RWPE2 (cell line): ENCODE measurements at regions not wholly inside any gene's neighbourhood (a gene's known extent, or its start where the extent isn't known, plus 50 kb on each side); places are given as distances from the start of the nearest gene placed in this dataset.

Source experiments
- ATAC-seq: fragments of 200-7000 bp; cut with Tn5 transposase; 3 replicates; pipeline ENCODE4 v1.9.1; 2021; ENCODE audit warnings: low read depth
- DNase-seq: peaks from one replicate; pipeline ENCODE4 v3.0.0-alpha.2; 2020; ENCODE audit warnings: low spot score
- H3K27ac ChIP-seq: fragments of 450-650 bp; 2 replicates; pipeline ENCODE4 v1.5.1; 2017; ENCODE audit warnings: mild to moderate bottlenecking; ENCODE audit not compliant: poor library complexity, severe bottlenecking
- H3K27me3 ChIP-seq: fragments of 250-450 bp; sonication (Bioruptor Pico); 2 replicates; pipeline ENCODE4 v1.5.1; 2021; ENCODE audit warnings: mild to moderate bottlenecking, moderate library complexity; ENCODE audit not compliant: insufficient read depth, poor library complexity, severe bottlenecking
- H3K36me3 ChIP-seq: fragments of 250-450 bp; sonication (Bioruptor Pico); 2 replicates; pipeline ENCODE4 v1.5.1; 2020; ENCODE audit warnings: low read depth, mild to moderate bottlenecking, moderate library complexity
- H3K4me1 ChIP-seq: fragments of 250-450 bp; sonication (Bioruptor Pico); 2 replicates; pipeline ENCODE4 v1.5.1; 2021; ENCODE audit warnings: mild to moderate bottlenecking, moderate library complexity; ENCODE audit not compliant: insufficient read depth, poor library complexity, severe bottlenecking
- H3K4me3 ChIP-seq: fragments of 250-450 bp; sonication (Bioruptor Pico); 2 replicates; pipeline ENCODE4 v1.5.1; 2021; ENCODE audit warnings: mild to moderate bottlenecking, moderate library complexity; ENCODE audit not compliant: severe bottlenecking
- H3K9me3 ChIP-seq: fragments of 250-450 bp; sonication (Bioruptor Pico); 2 replicates; pipeline ENCODE4 v1.5.1; 2021; ENCODE audit warnings: mild to moderate bottlenecking, moderate library complexity; ENCODE audit not compliant: severe bottlenecking
- TF ChIP-seq, protein P1 (sequence below): fragments of 450-650 bp; IDR thresholded peaks from one replicate; pipeline ENCODE4 v1.5.1; 2017; ENCODE audit warnings: mild to moderate bottlenecking, moderate library complexity; ENCODE audit not compliant: poor library complexity, severe bottlenecking

DNA sequence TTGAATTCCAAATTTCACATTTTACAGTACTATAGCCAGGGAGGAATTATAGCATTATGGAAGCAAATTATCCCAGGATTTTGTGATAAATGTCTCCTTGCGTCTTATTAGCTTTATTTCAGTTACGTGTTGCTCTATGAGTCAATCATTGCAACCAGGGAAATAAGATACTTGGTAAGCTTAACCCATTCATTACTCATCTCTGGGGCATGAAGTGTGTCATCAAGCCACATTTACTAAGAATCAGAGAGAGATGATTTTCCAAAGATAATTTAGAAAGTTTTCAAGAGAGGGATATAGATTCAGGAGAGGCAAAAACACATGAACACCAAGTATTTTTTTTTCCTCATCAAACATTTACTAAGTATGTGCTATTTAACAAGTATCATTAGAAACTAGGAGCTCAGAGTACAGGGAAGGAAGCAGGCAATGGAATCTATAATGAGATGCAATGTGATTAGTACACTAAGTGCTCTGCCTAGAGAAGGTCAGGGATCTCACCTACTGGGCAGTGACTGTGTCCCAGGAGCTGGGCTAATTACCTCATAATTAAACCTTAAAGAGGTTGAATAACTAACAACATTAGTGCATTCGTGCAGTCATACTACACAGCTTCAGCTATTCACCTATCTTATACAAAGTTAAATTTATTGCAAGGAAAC lies 217.8 kb upstream of the NXPH2 start:
- Histone ChIP-seq H3K4me3 (no peak overlapping the region), H3K36me3 (no peaks in the 10 kb centered on the region), H3K4me1 (peaks cover 11% of the 10 kb centered on the region), H3K27me3 (no peaks in the 10 kb centered on the region), H3K9me3 (no peaks in the 10 kb centered on the region), H3K27ac (peak overlapping the region; percentile 31)
- DNase-seq = no peak
- peak; percentile 98 for ATAC-seq
- TF ChIP-seq, protein P1, sequence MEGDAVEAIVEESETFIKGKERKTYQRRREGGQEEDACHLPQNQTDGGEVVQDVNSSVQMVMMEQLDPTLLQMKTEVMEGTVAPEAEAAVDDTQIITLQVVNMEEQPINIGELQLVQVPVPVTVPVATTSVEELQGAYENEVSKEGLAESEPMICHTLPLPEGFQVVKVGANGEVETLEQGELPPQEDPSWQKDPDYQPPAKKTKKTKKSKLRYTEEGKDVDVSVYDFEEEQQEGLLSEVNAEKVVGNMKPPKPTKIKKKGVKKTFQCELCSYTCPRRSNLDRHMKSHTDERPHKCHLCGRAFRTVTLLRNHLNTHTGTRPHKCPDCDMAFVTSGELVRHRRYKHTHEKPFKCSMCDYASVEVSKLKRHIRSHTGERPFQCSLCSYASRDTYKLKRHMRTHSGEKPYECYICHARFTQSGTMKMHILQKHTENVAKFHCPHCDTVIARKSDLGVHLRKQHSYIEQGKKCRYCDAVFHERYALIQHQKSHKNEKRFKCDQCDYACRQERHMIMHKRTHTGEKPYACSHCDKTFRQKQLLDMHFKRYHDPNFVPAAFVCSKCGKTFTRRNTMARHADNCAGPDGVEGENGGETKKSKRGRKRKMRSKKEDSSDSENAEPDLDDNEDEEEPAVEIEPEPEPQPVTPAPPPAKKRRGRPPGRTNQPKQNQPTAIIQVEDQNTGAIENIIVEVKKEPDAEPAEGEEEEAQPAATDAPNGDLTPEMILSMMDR = no peak

DNA sequence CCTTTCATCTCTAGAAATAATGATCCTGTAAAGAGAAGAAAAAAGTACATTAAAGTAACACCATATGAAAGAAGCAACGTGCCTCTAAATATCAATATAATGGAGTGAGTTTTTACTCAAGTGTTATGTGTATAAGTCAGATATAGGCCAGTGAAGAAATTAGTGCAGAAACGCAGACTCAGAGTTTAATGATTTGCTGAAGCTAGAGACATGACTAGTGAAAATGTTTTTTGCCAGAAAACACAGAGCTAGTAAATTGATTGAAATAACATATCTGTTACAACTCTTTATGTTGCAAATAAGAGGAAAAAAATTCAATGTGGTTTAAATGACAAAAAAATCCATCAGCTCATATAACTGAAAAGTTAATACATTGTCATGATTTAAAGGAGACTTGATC lies 217.2 kb upstream of the NXPH2 start:
- Histone ChIP-seq H3K36me3 (no peaks in the 10 kb centered on the region), H3K27me3 (no peaks in the 10 kb centered on the region), H3K27ac (peak overlapping the region; percentile 31), H3K4me1 (peaks cover 11% of the 10 kb centered on the region), H3K4me3 (no peak overlapping the region), H3K9me3 (no peaks in the 10 kb centered on the region)
- ATAC-seq = no peak
- no peak for DNase-seq
- TF ChIP-seq, protein P1 = no peak

DNA sequence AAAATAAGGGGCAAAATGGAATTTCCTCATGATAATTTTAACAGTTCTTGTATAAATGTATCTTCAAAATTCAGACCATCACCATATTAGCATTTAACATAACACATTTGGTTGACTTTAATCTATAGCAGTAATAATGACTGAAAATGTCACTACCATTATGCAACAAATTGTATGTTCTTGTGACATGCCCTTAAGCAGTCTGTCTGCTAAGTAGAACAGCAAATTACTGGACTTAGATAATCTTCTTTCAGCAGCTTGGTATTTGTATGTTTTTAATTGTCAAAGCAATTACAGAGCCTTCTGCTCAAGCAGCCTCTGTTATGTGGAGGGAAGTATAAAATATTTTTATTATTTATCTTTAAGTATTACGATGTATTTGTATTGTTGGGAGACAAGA lies 214.3 kb upstream of the NXPH2 start:
- H3K4me1 ChIP-seq = peaks cover 11% of the 10 kb centered on the region
- no peaks in the 10 kb centered on the region for H3K27me3 ChIP-seq
- no peak for ATAC-seq
- H3K27ac ChIP-seq = no peak overlapping the region
- H3K36me3 ChIP-seq = no peaks in the 10 kb centered on the region
- TF ChIP-seq, protein P1 = no peak
- H3K9me3 ChIP-seq = no peaks in the 10 kb centered on the region
- no peak overlapping the region for H3K4me3 ChIP-seq
- no peak for DNase-seq

DNA sequence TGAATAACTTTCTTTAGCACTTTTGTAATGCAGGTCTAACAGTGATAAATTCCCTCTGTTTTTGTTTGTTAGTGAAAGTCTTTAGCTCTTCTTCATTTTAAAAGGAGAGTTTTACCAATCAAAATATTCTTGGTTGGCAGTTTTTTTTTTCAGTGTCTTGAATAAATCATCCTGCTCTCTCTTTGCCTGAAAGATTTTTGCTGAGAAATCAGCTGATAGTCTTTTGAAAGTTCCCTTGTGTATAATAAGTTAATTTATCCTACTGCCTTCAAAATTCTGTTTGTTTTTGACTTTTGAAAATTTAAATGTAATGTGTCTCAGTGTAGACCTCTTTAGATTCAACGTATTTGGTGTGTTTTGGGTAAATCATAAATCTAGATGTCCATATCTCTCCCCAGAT lies 205.7 kb upstream of the NXPH2 start:
- H3K27me3 ChIP-seq = no peaks in the 10 kb centered on the region
- no peak overlapping the region for H3K27ac ChIP-seq
- ATAC-seq (no peak), DNase-seq (no peak)
- no peaks in the 10 kb centered on the region for H3K4me1 ChIP-seq
- no peaks in the 10 kb centered on the region for H3K9me3 ChIP-seq
- no peaks in the 10 kb centered on the region for H3K36me3 ChIP-seq
- no peak overlapping the region for H3K4me3 ChIP-seq
- TF ChIP-seq, protein P1 = no peak

DNA sequence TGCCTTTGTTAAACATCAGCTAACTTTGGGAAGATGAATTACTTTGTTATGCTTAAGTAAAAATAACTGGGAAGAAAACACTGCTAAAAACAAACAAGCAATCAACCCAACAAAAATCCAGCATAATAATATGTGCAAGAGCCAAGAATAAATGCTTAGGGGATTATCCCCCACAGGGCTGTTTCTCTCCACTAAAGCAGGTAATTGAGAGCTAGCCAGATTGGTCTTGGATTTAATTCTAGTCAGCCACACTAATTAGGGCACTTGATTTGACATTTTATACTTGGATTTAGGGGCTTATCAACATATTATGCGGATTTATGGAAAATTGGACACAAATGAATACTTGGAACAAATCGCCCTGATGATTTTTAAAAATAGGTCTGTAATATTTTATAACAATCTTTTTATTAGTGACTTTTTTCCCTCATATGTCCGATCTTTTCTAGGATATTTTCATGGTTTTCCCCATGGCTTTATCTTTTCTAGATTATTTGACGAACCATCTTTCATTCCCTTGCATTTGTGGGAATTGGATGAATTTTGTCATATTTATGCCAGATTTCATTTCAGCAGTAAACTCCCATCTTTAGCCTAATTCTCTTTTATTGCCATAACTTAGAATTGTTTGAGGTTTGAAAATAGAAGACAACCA lies 199.1 kb upstream of the NXPH2 start:
- H3K4me1 ChIP-seq = no peaks in the 10 kb centered on the region
- ATAC-seq = no peak
- TF ChIP-seq, protein P1 = no peak

More for the DNA sequence above, 199.1 kb upstream of the NXPH2 start:
- no peak for DNase-seq
- Histone ChIP-seq H3K27me3 (no peaks in the 10 kb centered on the region), H3K9me3 (no peaks in the 10 kb centered on the region), H3K4me3 (no peak overlapping the region), H3K36me3 (no peaks in the 10 kb centered on the region), H3K27ac (no peak overlapping the region)
